G401 (cell line): ENCODE measurements at regions not wholly inside any gene's neighbourhood (a gene's known extent, or its start where the extent isn't known, plus 50 kb on each side); places are given as distances from the start of the nearest gene placed in this dataset.

ENCODE experiments used
- DNase-seq: peaks from one replicate; pipeline ENCODE4 v3.0.0-alpha.2; 2015; ENCODE audit warnings: low spot score
- in situ Hi-C: cut with HindIII; loops from 2 replicates; pipeline ENCODE4 v1.10.0; 2016; ENCODE audit warnings: low sequenced_read_pairs, mixed read lengths

DNA sequence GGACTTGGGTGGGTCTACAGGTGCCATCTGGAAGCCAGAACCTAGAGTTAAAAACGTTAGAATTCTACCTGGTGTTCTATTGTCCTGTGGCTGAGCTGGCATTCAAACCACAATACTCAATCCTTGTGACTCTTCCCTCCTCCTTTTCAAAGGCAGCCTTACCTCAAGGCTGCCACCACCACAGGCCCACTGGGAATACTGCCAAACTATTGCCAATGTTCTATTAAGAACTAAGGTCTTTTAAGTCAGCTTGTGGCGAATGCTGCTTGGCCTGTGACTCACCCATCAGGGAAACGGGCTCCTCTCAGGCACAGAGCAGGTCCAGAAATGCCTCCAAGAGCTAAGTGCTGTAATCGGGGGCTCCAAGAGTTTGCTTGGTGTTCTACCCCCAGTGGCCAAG is 1008.4 kb downstream of the JRKL start:
- DNase-seq = no peak
- in situ Hi-C loops = no loop called here

DNA sequence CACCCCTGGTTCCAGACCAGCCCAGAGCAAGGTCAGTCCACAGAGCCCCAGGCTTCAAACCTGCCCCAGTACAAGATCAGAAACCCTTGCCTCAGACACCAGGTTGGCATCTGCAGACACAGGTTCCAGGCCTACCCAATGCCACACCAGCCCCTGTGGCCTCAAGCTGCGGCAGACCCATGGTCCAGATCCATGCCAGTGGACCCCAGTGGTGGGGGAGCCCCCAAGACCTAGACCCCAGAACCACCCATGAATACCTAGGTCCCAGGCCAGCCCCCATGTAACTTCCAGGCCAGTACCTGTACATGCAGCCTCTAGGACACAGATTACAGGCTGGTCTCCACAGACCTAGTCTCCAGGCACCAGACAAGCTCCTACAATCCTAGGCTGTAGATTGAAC is 1019.3 kb downstream of the JRKL start:
- in situ Hi-C loops = no loop called here
- no peak for DNase-seq

DNA sequence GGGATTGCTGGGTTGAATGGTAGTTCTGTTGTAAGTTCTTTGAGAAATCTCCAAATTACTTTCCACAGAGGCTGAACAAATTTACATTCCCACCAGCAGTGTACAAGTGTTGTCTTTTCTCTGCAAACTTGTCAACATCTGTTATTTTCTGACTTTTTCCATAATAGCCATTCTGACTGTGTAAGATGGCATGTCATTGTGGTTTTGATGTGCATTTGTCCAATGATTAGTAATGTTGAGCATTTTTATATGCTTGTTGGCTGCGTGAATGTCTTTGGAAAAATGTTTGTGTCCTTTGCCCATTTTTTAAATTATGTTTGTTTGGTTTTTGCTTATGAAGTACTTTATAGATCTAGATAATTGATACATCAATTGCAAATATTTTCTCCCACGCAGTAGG is 1025.0 kb downstream of the JRKL start:
- in situ Hi-C loops = no loop called here
- DNase-seq = no peak

DNA sequence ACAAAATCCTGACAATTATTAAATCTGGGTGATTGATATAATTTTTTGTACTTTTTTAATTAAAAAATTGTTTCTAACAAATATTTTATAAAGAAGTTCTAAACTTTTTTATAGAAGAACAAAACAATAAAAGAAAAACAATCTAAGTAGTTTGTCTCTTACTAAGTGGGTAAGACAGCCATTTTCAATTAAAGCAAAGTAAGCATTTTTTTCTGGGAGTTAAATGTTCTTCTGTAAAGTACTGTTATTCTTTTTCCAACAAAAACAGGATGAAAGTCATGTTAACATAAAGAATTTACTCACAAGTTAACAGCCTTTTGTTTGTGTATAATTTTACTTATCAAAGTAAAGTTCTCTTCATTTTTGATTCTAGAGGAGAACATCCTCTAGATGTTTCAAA is 1029.9 kb downstream of the JRKL start:
- no peak for DNase-seq
- in situ Hi-C loops = no loop called here

DNA sequence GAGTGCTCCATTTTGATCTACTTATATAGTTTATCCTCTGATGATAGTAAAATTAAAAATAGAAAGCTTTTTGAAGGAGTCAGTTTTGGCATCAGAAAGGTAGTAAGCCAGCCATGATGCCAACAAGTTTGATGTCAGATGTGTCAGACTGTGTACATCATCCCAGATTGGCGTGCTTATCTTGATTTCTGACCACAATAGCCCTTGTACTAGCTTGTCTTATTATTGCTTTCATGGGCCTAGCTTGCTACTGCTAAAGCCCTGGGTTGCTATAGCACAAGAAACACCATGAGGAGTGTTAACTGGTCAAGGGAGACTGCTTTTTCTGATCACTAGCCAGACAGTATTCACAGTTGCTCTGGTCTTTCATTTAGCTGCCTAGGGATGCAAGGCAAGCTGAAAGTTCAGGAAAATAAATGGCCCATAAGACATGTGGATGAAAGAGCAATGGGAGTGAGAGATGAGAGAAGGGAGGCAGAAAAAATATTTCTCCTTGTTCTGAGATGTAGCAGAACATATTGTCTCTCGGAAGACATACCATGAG is 1038.5 kb downstream of the JRKL start:
- in situ Hi-C loops = no loop called here
- no peak for DNase-seq

DNA sequence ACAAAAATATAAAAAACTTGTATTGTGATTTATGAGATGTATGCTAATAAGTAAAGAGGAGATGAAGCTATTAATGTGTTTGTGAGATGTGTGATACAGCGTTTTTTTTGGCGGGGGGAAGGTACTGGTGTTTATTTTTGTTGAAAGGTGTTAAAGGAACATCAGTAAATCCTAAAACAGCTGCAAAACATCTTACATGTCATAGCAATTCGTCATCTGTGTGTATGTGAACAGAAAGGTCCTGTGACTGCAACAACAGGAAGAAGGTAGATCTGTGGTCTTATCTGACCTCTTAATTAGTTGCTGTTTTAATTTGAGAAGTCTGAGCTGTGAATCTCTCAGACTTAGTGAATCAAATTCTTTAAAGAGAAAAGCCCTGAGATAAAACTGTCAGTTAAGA is 1041.1 kb downstream of the JRKL start:
- no peak for DNase-seq
- in situ Hi-C loops = no loop called here

DNA sequence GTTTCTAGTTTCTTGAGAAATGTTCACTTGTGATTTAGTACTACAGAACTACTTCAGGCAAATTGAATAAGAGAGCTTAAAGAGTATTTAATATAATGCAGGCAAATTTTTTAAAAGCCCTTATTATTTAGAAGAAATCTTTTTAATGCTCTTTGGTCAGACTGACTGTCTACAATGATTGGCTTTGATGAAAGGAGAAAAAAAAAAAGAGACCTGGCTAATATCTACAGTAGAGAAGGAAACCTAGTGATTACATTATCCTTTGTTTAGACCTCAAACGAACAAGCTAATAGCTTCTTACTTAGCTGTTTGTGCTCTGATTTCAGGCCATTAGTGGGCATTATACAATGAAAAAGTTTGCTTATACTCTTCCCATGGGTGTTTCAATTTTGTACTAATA is 1043.1 kb downstream of the JRKL start:
- no peak for DNase-seq
- in situ Hi-C loops = no loop called here

DNA sequence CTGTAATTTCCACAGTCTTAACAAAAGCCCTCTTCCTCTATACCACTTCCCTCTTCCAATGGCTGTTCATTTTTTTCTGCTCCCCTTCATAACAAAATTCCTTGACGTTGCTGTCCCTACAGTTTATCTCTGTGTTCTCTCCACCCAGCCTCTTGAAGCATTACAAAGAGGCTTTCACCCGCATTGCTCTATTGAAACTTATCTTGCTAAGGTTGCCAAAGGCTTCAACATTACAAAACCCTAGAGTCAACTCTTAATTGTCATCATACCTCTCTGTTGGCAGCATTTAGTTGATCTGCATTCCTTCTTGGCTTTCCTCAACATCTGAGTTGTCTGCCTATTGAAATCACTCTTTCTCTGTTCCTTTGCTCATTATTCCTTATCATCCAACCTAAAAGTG is 1055.7 kb downstream of the JRKL start:
- in situ Hi-C loops = no loop called here
- no peak for DNase-seq

DNA sequence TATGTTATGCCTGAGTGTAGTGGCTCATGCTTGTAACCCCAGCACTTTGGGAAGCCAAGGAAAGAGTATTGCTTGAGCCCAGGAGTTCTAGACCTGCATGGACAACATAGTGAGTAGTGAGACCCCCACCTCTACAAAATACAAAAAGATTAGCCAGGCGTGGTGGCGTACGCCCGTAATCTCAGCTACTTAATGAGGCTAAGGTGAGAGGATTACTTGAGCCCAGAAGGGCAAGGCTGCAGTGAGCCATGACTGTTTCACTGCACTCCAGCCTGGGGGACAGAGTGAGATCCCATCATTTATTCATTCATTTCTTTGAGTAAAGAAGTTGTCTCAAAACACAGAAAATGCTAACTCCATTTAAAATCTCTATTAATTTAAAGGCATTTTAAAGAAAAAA is 1061.6 kb downstream of the JRKL start:
- no peak for DNase-seq
- in situ Hi-C loops = no loop called here

DNA sequence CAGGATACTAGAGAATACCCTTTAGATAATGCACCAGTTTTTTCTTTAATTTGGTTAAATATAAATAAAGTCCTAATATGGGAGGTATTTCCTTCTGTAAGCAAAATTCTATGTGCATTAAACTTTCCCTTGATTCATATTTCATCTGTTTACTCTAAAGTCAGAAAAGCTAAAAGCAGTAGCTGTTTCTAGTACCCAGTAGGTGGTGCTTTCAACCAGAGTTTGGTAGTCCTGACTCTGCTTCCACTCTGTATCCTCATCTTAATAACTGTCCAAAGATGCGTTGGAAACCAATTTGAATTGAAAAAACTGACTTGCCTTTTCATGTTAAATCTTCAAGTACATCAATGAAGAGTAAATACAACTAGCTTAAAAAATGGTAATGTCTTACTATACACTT is 1065.2 kb downstream of the JRKL start:
- in situ Hi-C loops = no loop called here
- no peak for DNase-seq

DNA sequence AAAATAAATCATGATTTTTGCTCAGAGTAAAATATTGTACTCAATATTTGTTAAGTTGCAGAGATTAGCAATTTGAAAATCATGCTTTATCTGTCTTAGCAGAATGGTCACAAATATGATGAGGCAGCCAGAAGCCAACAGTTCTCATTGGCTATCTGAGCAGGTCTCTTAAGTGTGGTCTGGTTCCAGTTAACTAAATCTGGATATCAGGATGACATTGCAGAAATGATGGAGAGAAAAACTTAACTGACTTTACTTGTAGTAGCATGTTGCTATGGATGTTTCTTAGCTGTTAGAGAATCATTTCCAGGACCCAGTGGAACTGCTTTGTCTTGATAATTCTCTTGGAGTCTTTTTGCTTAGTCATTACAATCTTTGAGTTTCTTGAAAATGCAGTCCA is 1070.3 kb downstream of the JRKL start:
- in situ Hi-C loops = no loop called here
- DNase-seq = no peak

DNA sequence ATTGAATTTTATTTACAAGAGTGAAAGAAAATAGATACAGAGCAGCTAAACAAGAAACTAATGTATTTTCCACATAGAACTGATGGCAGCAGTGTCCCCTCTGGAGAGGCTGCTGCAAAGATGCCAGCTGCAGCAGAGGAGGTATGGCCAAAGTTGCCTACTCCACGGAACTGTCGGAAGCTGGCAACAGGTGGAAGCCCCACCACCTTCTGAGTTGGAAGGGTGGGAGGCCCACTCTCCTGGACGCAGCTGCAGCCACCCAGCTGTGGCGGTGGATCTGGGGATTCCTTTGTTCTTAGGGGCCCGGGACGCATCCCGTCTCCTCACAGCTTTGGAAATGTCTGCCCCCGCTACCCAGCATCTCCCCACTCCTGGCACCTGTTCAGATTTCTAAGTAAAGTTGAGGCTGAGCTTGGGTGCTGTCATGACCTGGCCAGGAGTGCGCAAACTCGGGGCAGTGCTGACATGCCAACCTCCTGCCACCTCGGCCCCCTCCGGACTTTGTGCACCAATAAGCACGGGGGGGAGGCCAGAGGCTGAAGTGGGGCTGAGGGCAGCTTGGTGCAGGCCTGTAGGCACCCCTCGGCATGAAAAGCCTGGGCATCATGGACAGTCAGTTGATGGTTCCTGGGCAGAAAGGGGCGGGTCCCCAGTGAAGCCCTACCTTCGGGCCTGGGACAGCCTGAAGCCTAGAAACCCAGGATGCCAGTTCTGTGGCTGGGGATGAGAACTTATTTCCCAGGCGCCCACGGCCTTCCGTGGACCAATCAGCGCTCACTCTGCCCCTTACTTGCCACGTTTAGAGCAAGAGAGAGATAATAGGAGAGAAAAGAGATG is 1071.4 kb downstream of the JRKL start:
- no peak for DNase-seq
- in situ Hi-C loops = no loop called here

DNA sequence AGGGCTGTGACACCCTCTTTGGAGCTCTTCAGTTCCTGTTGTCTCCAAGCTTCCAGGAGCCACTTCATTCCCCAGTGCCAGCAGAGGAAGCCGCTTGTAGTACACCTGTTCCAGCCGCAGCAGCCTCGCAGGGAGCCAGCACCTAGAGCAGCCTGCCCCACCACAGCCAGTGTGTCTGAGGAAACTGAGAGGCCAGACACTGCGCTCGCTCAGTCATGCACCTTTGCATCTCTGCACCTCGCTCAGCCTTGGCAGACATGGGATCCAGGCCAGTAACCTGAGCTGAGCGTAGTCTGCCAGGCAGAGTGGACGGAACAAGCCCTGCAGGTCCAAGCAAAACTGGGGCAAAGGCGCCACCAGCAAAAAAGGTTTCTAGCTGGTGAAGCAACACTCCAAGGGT is 1072.1 kb downstream of the JRKL start:
- no peak for DNase-seq
- in situ Hi-C loops = no loop called here

DNA sequence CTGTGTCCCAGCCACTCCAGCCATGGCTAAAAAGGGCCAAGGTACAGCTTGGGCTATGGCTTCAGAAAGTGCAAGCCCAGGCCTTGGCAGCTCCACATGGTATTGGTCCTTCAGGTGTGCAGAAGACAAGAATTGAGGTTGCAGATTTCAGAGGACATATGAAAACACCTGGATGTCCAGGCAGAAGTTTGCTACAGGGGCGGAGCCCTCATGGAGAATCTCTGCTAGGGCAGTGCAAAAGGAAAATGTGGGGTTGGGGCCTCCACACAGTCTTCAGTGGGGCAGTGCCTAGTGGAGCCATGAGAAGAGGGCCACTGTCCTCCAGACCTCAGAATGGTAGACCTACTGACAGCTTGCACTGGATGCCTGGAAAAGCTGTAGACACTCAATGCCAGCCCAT is 1074.1 kb downstream of the JRKL start:
- DNase-seq = no peak
- in situ Hi-C loops = no loop called here

DNA sequence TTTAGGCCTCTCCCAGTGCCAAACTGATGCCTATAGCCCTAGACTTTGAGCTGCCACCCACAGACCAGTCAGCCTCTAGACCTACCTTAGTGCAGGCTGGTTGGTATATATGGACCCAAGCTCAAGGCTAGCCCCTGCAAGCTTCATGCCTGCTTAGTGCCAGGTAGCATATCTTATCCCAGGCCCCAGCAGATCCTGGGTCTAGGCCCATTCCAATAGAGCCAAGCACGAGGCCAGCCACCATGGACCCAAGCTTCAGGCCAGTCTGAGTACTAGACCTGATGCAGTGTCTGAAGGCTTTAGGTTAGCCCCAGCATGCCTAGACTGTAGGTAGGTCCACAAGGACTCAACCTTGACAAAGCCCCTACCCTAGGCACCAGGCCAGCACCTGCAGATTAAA is 1081.7 kb downstream of the JRKL start:
- in situ Hi-C loops = no loop called here
- no peak for DNase-seq

DNA sequence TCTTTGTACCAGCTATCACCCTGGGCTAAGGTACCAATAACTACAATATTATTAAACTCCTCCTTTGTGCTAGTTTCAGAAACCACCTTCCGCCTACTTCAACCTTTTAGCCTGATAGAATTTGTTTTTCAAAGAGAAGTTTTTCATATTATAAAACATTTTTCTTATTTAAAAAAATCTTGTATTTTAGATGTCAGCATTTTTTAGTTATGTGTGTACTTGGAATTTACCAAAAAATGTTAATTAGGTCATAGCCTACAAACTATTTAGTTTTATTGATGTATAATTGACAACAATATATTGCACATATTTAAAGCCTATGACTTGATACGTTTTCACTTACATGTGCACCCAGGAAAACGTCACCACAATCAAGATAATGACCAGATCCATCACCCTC is 1097.6 kb downstream of the JRKL start:
- no peak for DNase-seq
- in situ Hi-C loops = no loop called here

DNA sequence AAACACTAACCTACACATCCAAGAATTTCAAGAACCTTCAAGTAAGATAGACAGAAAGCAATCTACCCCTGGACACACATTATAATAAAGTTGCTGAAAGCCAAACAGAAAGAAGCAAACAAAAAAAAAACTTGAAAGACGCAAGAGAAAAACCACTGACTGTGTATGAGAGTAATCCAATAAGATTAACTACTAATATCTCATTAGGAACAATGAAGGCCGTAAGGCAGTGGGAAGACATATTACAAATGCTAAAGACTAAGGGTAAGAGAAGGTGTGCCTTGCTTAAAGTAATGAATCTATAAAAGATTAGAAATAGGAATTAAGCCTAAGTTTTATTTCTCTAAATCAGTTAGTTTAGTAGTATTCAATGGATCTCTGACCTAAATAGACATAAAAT is 1109.1 kb downstream of the JRKL start:
- in situ Hi-C loops = no loop called here
- DNase-seq = no peak

DNA sequence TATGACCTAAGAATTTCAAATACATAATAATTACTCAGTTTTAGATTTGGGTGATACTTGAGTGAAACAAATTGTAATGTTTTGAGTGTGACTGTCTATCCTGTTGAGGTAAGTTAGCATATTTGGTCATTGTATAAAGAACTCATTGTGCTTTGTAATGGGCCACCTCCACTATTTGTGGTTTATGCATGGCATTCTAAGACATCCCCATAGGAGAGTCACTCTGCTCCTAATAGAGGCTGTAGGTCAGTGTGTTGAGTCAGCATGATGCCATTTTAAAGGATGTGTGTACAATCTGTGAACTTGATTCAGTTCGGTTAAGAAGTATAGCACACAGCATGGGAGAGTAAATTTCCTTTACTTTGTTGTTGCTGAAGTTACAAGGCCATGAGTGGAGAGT is 1112.4 kb downstream of the JRKL start:
- no peak for DNase-seq
- in situ Hi-C loops = no loop called here

DNA sequence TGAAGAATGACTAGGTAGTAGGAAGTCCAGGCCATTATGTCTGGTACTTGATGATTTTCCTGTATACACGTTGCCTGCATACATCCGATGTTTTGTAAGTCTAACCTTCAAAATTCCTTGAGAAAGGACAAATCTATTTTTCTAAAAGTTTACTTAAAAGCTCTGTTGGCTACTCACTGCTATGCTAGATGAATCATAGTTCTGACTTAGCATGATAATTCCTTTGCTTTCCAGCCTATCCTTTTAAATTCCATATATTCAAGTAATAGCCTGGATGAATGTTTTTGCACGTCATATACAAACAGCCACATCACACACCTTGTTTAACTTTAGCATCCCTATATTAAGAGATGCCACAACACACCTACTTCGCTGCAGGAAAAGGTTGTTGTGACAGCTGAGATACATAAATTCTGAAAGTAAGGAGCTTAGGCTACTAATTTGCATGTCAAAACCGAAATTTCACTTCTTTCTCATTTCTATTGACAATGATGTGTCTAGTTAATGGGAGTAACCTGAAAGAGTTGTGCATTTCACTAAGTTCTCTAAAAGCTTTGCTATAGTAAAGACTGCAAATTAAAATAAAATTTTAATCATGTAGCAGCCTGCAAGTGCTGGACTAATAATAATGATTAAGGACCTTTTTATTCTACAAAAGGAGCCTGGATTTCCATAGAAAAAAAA is 1116.4 kb downstream of the JRKL start:
- no peak for DNase-seq
- in situ Hi-C loops = no loop called here

DNA sequence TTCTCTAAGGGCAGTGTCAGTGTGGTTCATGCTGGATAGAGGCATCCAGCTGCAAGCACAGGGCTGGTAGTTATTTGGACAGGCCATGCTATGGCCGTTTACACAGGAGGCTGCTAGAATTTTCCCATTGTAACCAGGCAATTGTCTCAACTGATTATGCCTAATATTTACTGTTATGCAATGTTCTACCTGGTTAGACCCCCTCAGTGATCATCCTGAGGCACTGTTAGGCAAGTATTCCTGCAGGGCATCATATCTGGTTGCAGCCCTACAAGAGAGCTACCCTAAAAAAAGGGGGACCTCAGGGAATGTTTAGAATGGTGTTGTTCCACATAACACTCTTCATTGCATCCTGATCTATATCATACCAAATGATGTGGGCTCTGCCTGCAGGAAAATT is 1124.6 kb downstream of the JRKL start:
- in situ Hi-C loops = no loop called here

DNA sequence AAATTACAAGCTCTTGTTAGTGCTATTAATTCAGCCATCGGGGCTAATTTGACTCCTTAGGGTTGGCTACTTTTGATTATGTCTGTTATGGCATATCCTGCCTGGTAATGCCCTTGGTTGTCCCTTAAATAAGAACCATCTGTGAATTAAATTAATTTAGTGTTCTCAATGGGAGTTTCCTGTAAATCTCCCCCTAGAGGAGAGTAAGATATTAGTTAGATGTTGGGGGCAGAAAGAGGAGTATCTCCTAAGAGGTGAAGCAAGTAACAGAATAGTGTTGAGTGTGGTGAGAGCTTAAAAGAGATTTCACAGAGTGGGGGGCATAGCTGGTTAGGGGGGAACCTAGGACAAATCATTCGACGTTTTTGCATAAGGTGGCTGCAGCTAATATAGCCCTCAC is 1126.9 kb downstream of the JRKL start:
- in situ Hi-C loops = no loop called here
- no peak for DNase-seq

More for the DNA sequence above, 1124.6 kb downstream of the JRKL start:
- no peak for DNase-seq
